LNCAP (cell line): ENCODE measurements at regions not wholly inside any gene's neighbourhood (a gene's known extent, or its start where the extent isn't known, plus 50 kb on each side); places are given as distances from the start of the nearest gene placed in this dataset.

ENCODE experiments used
- CTCF ChIP-seq: fragments of 450-650 bp; IDR thresholded peaks from 2 replicates; pipeline ENCODE4 v1.5.1; 2017; ENCODE audit warnings: mild to moderate bottlenecking

GRCh38 chr1:157405662-157406061, 146.7 kb downstream of the FCRL5 start:
- TF ChIP-seq CTCF: no peak

- TF ChIP-seq CTCF: no peak
Observed at GRCh38 chr1:157404614-157405013, 147.7 kb downstream of the FCRL5 start.

- no peak for TF ChIP-seq CTCF
Observed at GRCh38 chr1:157404063-157404501, 148.2 kb downstream of the FCRL5 start.

- TF ChIP-seq CTCF: no peak
Observed at GRCh38 chr1:157403608-157404007, 148.7 kb downstream of the FCRL5 start.

- no peak for TF ChIP-seq CTCF
Observed at GRCh38 chr1:157403203-157403602, 149.1 kb downstream of the FCRL5 start.

- TF ChIP-seq CTCF: no peak
Observed at GRCh38 chr1:157400766-157401165, 151.5 kb downstream of the FCRL5 start.

- TF ChIP-seq CTCF: no peak
Observed at GRCh38 chr1:157399984-157400382, 152.3 kb downstream of the FCRL5 start.

- no peak for TF ChIP-seq CTCF
Observed at GRCh38 chr1:157399343-157399983, 152.9 kb downstream of the FCRL5 start.
